HG03565 (cell line): ENCODE measurements at regions not wholly inside any gene's neighbourhood (a gene's known extent, or its start where the extent isn't known, plus 50 kb on each side); places are given as distances from the start of the nearest gene placed in this dataset.
A peak's percentile ranks its signal among the peaks of the same experiment; 100 is the strongest.

Source experiments
- ATAC-seq: cut with Tn5 transposase; IDR thresholded peaks from one replicate; pipeline ENCODE4 v1.9.1; 2021; ENCODE audit warnings: mild to moderate bottlenecking, moderate library complexity; ENCODE audit not compliant: unreplicated experiment

DNA sequence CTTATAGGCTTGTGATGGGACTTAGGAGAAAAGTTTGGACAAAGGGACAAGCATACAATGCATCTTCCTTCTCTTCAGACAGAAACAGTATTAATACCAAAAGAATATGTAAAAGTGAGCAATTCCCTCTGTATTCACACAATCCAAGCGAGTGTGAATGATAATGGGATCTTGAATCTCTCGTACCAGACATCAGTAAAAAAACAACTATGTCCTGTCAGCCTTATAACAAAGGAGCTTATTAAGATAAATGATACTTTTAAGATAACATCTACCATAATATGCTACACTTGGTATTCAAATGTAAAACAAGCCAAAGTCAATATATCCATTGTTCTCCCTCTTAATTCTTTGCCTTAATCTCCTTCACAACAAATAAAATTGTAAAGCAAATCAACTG is 288.6 kb upstream of the CNTN6 start:
- no peak for ATAC-seq

DNA sequence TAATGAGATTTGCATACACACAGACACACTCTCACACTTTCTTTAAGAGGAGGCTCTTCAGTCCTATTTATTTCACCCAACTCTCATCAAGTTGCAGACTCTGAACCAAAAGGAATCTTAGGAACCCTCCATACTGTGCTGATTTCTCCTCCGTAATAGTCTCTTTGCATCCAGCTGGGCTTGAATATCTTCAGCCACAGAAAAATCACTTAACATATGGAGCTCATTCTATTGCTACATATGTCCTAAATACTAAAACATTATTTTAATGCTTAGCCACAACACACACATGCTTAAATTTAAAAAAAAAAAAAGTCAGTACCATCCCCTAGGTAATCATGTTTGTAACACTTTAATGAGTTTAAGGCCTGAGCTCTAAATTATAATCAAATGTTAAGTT is 287.5 kb upstream of the CNTN6 start:
- ATAC-seq = no peak

DNA sequence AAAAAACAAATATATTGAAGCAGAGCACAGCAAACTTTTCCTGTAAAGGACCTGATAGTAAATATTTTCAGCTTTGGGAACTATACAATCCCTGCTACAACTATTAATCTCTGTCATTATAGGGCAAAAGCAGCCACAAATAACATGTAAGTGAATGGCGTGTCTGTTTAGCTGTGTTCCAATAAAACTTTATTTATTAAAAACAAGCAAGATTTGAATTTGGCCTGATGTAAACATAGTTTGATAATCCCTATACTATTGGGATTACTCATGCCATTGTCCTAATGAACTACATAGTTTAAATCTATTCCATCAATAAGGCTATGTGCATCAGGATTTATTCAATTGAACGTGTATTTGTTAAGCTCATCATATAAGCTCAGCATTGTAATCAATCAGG is 286.8 kb upstream of the CNTN6 start:
- no peak for ATAC-seq

DNA sequence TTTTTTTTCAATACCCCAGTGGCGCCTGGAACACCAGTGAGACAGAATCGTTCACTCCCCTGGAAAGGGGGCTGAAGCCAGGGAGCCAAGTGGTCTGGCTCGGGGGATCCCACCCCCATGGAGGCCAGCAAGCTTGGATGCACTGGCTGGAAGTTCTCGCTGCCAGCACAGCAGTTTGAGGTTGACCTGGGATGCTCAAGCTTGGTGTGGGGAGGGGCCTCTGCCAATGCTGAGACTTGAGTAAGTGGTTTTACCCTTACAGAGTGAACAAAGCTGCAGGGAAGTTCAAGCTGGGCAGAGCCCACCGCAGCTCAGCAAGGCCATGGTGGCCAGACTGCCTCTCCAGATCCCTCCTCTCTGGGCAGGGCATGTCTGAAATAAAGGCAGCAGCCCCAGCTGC is 276.2 kb upstream of the CNTN6 start:
- ATAC-seq = no peak

DNA sequence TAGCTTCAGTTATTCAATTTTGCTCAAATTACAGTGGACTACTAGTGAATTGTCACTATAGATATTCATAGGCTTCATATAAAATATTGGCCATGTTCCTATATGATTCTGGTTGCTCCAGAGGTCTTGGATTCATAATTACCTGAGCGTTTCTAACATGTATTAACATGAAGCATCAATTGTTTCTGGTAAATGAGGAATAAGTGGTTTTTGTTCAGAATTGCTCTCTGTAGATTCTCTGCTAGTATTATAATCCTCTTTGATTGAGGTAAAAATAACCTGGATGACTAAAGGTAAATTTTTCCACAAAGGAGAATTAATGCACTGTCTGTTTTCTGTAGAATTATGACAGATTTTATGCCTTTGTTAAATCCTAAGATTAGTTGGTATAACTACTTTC is 258.1 kb upstream of the CNTN6 start:
- no peak for ATAC-seq

DNA sequence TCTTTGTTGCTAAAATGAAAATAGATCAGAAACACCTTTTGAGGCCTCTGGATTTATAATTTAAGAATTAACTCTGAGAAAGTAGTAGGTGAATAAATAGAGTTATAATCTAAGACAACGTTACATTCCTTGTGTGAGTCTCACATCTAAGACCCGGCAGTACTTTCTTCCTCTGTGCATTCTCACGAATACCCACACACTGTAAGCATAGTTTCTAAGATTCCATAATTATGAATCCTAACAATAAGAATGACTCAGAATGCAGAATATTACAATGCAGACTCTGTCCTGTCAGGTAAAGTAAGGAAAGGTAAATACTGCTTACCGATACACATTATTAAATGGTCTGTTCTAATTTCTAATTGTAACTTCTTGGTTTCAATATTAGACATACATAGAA is 257.7 kb upstream of the CNTN6 start:
- no peak for ATAC-seq

DNA sequence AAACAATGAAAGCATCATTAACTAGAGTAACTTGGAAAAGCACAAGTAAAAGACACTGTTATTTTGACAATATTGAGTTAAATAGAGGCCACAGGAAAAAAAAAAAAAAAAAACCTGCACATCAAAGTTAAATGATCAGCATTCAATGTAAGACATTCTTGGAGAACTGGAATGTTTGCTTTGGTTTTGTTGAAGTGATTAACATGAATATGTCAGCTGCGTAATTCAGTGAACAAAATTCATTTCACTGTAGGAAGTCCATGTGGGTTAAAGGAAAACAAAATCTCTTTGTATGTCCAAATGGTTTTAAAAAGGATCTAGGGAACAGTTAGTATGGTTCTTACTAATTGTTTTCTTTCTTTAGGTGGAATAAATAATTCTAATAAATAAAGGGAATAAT is 252.8 kb upstream of the CNTN6 start:
- no peak for ATAC-seq

DNA sequence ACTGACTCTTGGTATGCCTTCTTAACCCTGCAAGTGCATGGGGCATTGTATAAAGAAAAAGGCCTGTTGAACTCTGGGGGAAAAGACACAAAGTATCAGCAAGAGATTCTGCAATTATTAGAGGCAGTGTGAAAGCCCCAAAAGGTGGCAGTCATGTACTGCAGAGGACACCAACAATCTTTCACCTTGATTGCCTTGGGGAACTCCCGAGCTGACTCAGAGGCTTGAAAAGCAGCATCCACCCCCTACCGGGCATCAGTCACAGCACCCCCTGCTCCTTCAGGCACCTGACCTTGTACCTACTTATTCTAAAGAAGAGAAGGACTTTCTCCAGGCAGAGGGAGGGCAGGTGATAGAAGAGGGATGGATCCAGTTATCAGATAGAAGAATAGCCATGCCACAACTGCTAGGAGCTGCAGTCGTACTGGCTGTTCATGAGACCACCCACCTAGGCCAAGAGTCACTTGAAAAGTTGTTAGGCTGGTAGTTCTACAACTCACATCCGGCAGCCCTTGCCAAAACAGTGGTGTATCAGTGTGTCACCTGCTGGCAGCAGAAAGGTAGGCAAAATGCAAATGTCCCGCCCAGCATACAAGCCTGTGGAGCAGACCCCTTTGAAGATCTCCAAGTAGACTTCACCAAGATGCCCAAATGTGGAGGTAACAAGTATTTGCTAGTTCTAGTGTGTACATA is 241.6 kb upstream of the CNTN6 start:
- ATAC-seq = peak; percentile 79

DNA sequence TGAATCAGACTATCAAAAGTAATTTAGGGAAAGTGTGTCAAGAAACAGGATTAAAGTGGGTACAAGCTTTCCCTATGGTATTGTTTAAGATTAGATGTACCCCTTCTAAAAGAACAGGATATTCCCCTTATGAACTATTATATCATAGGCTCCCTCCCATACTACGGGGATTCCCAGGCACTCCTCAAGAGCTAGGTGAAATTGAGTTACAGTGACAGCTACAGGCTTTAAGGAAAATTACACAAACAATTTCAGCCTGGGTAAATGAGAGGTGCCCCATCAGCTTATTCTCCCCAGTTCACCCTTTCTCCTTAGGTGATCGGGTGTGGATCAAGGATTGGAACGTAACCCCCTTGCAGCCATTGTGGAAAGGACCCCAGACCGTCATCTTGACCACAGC is 240.8 kb upstream of the CNTN6 start:
- no peak for ATAC-seq

DNA sequence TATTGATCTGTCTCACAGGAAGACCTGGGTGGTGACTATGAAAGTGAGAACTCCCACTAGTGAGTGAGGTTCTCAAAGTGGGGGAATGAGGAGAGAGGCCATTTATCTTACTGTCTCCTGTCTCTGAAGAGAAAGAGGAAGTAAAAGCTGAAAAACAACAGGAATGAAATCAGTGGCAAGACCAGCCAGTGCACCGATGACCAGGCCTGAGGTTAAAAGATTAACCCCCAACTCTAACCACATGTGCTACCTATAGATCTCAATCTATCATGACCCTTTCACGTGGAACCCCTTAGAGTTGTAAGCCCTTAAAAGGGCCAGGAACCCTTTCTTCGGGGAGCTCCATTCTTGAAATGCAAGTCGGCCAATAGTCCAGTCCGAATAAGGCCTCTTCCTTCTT is 239.3 kb upstream of the CNTN6 start:
- no peak for ATAC-seq

DNA sequence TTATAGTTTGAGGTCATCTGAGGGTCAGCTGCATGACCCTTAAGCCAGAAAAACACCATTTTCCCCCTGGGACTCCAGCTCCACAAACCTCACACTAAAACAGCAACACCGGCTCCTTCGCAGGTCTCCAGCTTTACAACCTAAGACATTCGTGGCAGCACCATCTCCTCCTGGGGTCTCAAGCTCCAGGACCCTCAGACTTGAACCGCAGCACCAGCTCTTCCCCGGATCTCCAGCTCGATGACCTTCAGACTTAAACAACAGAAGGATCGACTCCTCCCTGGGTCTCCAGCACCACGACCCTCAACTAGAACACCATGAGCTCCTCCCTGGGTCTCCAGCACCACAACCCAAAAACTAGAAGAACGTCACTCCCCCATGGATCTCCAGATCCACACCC is 233.7 kb upstream of the CNTN6 start:
- no peak for ATAC-seq

DNA sequence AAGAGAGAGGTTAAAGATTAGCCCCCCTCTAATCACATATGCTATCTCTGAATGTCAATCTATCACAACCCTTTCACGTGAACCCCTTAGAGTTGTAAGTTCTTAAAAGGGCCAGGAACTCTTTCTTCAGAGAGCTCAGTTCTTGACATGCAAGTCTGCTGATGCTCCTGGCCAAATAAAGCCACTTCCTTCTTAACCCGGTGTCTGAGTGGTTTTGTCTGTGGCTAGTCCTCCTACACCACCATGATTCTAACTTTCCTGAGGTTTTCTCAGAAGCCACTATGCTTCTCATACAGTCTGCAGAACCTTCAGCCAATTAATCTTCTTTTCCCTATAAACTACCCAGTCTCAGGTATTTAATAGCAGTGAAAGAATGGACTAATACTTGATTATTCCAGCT is 231.1 kb upstream of the CNTN6 start:
- ATAC-seq = no peak

DNA sequence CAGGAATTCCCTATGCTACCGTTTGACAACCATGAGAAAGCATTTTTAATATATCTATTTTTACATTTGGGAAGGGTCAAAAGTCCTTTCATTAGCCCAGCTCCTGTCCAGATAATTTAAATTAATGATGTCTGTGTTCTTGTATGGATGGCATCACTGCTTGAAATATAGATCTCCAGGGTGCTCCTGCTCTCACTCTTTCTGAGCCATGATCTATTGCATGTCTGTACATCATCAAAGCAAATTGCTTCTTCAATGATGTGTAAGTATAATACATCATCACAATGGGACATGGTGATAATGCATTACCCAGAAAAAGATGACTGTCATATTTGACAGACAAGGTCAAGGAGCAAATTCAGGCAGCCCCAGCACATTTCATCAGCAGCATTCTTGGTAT is 223.6 kb upstream of the CNTN6 start:
- ATAC-seq = no peak

DNA sequence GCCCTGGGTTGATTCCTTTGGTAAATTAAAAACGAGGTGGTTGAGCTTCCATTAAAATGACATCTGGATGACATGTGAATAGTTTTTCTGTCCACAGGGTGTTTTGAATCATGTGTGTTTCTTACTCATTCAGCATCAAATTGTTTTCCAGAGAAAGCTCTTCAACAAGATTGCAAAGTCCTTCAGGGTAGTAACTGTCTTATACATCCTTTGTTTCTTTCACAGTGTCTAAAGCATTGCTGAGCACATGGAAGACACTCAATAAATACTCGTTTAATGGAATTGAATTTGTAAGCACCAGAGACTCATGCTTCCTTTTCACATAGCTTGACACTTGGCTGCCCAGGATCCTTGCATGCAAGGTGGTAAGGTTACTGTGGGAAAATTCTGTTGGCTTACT is 223.1 kb upstream of the CNTN6 start:
- no peak for ATAC-seq

DNA sequence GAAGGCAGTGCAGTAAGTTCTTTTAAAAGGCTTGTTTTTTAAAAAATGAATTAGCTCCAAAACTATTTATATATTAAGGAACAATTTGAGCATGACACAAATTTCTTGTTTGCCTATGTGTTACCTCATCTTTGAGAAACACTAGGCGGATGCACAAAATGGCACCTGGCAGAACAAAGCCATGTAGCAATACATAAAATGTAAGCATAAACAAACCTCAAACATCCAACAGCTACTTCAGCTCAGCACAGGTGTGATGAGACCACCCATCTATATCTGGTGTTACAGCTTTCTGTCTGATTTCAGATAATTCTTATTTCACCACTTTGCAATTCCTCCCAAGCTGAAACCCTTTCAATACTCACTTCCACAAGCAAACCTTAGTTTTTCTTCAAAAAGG is 221.2 kb upstream of the CNTN6 start:
- ATAC-seq = no peak

DNA sequence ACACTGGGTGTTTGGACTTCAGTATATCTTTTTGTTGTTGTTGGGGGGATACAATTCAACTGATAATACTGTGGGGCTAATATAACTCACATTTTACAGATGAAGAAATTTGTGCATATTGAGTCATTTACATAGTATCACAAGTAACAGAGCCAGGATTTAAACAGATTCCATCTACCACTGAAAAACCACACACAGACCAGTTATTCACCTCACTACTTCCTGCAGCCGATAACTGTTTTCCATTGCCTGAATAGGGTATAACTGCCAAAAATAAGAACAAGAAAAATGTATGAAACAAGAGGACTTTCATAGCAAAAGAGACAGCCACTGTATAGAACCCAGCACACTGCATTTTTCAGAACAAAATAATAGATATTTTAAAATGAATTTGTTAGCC is 215.8 kb upstream of the CNTN6 start:
- no peak for ATAC-seq

DNA sequence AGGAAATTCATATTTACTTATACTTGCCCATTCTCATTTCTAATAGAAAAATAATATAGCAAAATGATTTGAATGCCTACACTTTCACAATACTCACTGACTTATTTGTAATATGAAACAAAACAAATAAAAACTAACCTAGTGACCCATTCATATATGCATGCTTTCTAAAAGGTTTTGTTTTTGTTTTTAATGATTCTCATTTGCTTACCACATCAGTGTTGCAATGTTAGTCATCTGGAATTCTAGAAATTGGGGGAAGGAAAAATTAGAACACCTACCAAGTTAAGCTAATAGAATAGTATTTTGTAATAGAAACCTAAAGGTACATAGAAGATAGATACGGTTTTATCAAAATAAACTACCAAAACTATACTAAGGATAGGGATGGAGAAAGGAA is 214.1 kb upstream of the CNTN6 start:
- no peak for ATAC-seq

DNA sequence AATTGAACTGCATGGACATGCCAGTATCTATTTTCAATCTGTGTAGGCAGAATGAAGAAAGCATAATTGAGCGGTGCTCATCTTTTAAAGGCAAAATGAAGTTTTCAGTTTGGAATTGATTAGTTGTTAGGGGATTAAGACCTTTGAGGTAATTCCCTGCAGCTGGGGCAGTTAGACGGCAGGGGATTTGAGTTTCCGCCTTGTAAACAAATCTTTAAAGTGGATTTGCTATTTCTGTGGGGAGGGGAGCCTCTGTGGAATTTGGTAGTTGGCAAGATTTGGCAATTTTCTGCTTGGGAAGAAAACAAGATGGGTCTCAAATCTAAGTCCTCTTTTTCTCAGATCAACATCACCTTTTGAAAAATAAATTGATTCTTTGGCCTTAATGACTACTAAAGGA is 212.5 kb upstream of the CNTN6 start:
- no peak for ATAC-seq

DNA sequence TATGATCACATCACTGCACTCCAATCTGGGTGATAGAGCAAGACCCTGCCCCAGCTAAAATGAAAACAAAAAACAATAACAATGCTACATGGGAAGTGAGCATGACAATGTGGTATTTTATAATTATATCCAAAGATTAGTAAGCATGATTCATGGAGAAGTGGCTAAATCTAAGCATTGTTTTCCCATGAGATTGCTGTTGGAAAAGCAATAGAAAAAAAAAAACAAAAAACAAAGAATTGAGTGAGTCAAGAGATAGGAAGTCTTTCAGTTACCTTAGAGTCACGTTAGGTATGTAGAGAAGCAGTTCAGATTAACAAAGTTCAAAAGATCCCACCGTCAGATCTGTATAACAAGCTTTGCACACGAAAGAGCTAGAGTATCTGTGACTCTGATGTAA is 210.3 kb upstream of the CNTN6 start:
- ATAC-seq = no peak

DNA sequence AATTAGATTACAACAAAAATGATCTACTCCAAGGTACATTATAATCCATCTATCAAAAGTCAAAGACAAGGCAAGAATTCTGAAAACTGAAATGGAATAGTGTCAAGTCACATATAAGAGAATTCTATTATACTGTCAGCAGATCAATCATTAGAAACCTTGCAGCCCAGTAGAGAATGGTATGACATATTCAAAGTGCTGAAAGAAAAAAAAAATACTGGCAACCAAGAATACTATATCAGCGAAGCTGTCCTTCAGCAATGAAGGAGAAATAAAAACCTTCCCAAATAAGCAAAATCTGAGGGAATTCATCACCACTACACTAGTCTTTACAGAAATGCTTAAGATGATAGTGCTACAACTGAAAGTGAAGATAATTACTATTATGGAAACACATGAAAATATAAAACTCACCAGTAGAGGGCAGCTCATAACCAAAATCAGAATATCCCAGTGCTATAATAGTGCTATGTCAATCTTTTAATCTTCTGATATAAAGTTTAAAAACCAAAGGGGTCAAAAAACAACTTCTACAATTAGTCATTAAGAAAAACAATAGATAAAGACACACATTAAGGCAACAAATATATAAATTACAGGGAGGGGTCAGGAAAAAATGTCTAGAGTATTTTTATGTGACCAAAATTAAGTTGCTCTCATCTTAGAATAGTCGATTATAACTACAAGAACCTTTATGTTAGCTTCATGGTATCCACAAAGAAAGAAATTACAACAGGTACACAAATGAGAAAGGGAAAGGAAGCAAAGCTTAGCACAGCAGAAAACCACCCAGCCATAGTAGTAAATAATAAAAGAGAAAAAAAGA is 190.7 kb upstream of the CNTN6 start:
- ATAC-seq = peak; percentile 81

DNA sequence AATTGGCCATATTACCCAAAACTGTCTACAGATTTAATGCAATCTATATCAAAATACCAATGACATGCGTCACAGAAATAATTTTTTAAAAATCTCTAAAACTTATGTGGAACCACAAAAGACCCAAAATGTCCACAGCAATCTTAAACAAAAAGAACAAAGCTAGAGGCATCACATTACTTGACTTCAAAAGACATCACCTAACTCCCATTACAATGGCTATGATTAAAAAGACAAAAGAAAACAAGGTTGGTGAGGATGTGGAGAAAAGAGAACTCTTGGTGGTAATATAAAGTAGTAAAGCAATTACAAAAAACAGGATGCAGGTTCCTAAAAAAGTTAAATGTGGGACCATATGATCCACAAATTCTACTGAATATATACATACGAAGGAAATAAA is 187.6 kb upstream of the CNTN6 start:
- ATAC-seq = no peak

DNA sequence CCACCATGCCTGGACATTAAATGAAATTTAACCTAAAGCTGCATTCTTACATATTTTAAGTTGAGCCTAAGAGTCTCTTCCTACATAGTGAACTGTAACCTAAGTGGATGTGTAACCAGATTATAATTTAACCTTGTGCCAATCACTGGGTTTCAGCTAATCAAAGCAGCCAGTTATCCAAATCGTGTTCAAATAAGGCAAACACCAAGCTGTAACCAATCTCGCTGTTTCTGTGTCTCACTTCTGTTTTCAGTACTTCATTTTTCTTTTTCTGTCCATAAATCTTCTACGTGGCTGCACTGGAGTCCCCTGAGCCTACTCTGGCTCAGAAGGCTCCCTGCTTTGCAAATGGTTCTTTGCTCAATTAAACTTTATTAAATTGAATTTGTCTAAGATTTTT is 186.1 kb upstream of the CNTN6 start:
- no peak for ATAC-seq

DNA sequence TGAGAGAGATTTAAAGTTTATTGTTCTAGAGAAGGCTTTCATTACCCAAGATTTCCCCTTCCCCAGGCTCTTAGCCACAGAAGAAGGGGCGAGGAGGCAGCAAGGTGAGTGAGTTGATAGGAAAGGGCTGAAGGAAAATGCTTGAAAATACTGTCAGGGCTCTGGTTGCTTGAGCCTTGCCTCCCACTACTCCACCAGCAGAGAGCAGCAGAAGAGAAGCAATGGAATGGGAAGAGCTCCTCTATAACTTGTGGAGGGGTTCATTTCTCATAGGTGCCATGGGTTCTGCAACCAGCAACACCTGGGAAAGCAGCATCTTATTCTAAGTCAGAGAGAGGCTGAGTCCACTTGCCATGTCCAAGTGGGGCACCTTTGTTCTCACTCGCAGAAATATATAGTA is 184.0 kb upstream of the CNTN6 start:
- ATAC-seq = no peak
